ENCODE measurements at regions not wholly inside any gene's neighbourhood (a gene's known extent, or its start where the extent isn't known, plus 50 kb on each side); places are given as distances from the start of the nearest gene placed in this dataset.

- TF ChIP-seq POLR2A (IDR thresholded peaks at IDR 0.05; ENCODE audit: low read depth, low read length) (no peak), PAX5 (IDR thresholded peaks at IDR 0.05; ENCODE audit: insufficient read depth, low read length, severe bottlenecking) (no peak), TAF1 (IDR thresholded peaks at IDR 0.05; ENCODE audit: low read depth, low read length) (no peak), POU2F2 (IDR thresholded peaks at IDR 0.05; ENCODE audit: low read depth, low read length) (no peak), POLR2AphosphoS5 (IDR thresholded peaks at IDR 0.05; ENCODE audit: low read depth, low read length) (no peak), SPI1 (IDR thresholded peaks at IDR 0.05; ENCODE audit: low read depth, low read length) (no peak)
- DNase-seq (ENCODE audit: insufficient read length, low spot score) (no peak), FAIRE-seq (no peak)
These were observed 83.7 kb downstream of the BMP2 start for GRCh38 chr20:6851136-6851535.

GRCh38 chr20:6852478-6852877 lies 85.0 kb downstream of the BMP2 start:
- TF ChIP-seq SPI1 (IDR thresholded peaks at IDR 0.05; ENCODE audit: low read depth, low read length): no peak
- TF ChIP-seq POLR2A (IDR thresholded peaks at IDR 0.05; ENCODE audit: low read depth, low read length): no peak
- TF ChIP-seq POU2F2 (IDR thresholded peaks at IDR 0.05; ENCODE audit: low read depth, low read length): no peak
- TF ChIP-seq PAX5 (IDR thresholded peaks at IDR 0.05; ENCODE audit: insufficient read depth, low read length, severe bottlenecking): no peak
- no peak for TF ChIP-seq POLR2AphosphoS5 (IDR thresholded peaks at IDR 0.05; ENCODE audit: low read depth, low read length)
- TF ChIP-seq TAF1 (IDR thresholded peaks at IDR 0.05; ENCODE audit: low read depth, low read length): no peak
- no peak for FAIRE-seq
- no peak for DNase-seq (ENCODE audit: insufficient read length, low spot score)

GRCh38 chr20:6855104-6855503 lies 87.6 kb downstream of the BMP2 start:
- DNase-seq (ENCODE audit: insufficient read length, low spot score): no peak
- FAIRE-seq: no peak
- no peak for TF ChIP-seq POLR2A (IDR thresholded peaks at IDR 0.05; ENCODE audit: low read depth, low read length)
- TF ChIP-seq SPI1 (IDR thresholded peaks at IDR 0.05; ENCODE audit: low read depth, low read length): no peak
- no peak for TF ChIP-seq POLR2AphosphoS5 (IDR thresholded peaks at IDR 0.05; ENCODE audit: low read depth, low read length)
- TF ChIP-seq POU2F2 (IDR thresholded peaks at IDR 0.05; ENCODE audit: low read depth, low read length): no peak
- no peak for TF ChIP-seq TAF1 (IDR thresholded peaks at IDR 0.05; ENCODE audit: low read depth, low read length)
- no peak for TF ChIP-seq PAX5 (IDR thresholded peaks at IDR 0.05; ENCODE audit: insufficient read depth, low read length, severe bottlenecking)

- FAIRE-seq: no peak
- no peak for DNase-seq (ENCODE audit: insufficient read length, low spot score)
- TF ChIP-seq PAX5 (IDR thresholded peaks at IDR 0.05; ENCODE audit: insufficient read depth, low read length, severe bottlenecking) (no peak), POLR2AphosphoS5 (IDR thresholded peaks at IDR 0.05; ENCODE audit: low read depth, low read length) (no peak), POU2F2 (IDR thresholded peaks at IDR 0.05; ENCODE audit: low read depth, low read length) (no peak), POLR2A (IDR thresholded peaks at IDR 0.05; ENCODE audit: low read depth, low read length) (no peak), SPI1 (IDR thresholded peaks at IDR 0.05; ENCODE audit: low read depth, low read length) (no peak), TAF1 (IDR thresholded peaks at IDR 0.05; ENCODE audit: low read depth, low read length) (no peak)
These were observed 88.3 kb downstream of the BMP2 start for GRCh38 chr20:6855796-6856195.

- DNase-seq (ENCODE audit: insufficient read length, low spot score): no peak
- TF ChIP-seq SPI1 (IDR thresholded peaks at IDR 0.05; ENCODE audit: low read depth, low read length) (no peak), POLR2A (IDR thresholded peaks at IDR 0.05; ENCODE audit: low read depth, low read length) (no peak), PAX5 (IDR thresholded peaks at IDR 0.05; ENCODE audit: insufficient read depth, low read length, severe bottlenecking) (no peak), POLR2AphosphoS5 (IDR thresholded peaks at IDR 0.05; ENCODE audit: low read depth, low read length) (no peak), POU2F2 (IDR thresholded peaks at IDR 0.05; ENCODE audit: low read depth, low read length) (no peak), TAF1 (IDR thresholded peaks at IDR 0.05; ENCODE audit: low read depth, low read length) (no peak)
- FAIRE-seq: no peak
These were observed 90.4 kb downstream of the BMP2 start for GRCh38 chr20:6857927-6858326.

- no peak for FAIRE-seq
- TF ChIP-seq POLR2A (IDR thresholded peaks at IDR 0.05; ENCODE audit: low read depth, low read length) (no peak), POLR2AphosphoS5 (IDR thresholded peaks at IDR 0.05; ENCODE audit: low read depth, low read length) (no peak), POU2F2 (IDR thresholded peaks at IDR 0.05; ENCODE audit: low read depth, low read length) (no peak), PAX5 (IDR thresholded peaks at IDR 0.05; ENCODE audit: insufficient read depth, low read length, severe bottlenecking) (no peak)
These were observed 95.9 kb downstream of the BMP2 start for GRCh38 chr20:6863355-6863754.

GRCh38 chr20:6863798-6864201 lies 96.3 kb downstream of the BMP2 start:
- TF ChIP-seq SPI1 (IDR thresholded peaks at IDR 0.05; ENCODE audit: low read depth, low read length) (no peak), POLR2A (IDR thresholded peaks at IDR 0.05; ENCODE audit: low read depth, low read length) (no peak), TAF1 (IDR thresholded peaks at IDR 0.05; ENCODE audit: low read depth, low read length) (no peak)
- FAIRE-seq (no peak), DNase-seq (ENCODE audit: insufficient read length, low spot score) (no peak)

More at GRCh38 chr20:6863355-6863754, 95.9 kb downstream of the BMP2 start:
- no peak for DNase-seq (ENCODE audit: insufficient read length, low spot score)

- TF ChIP-seq POLR2A (IDR thresholded peaks at IDR 0.05; ENCODE audit: low read depth, low read length) (no peak), POU2F2 (IDR thresholded peaks at IDR 0.05; ENCODE audit: low read depth, low read length) (no peak), TAF1 (IDR thresholded peaks at IDR 0.05; ENCODE audit: low read depth, low read length) (no peak), PAX5 (IDR thresholded peaks at IDR 0.05; ENCODE audit: insufficient read depth, low read length, severe bottlenecking) (no peak), POLR2AphosphoS5 (IDR thresholded peaks at IDR 0.05; ENCODE audit: low read depth, low read length) (no peak), SPI1 (IDR thresholded peaks at IDR 0.05; ENCODE audit: low read depth, low read length) (no peak)
- FAIRE-seq (no peak), DNase-seq (ENCODE audit: insufficient read length, low spot score) (no peak)
These were observed 97.3 kb downstream of the BMP2 start for GRCh38 chr20:6864740-6865139.

GRCh38 chr20:6866741-6867140 lies 99.3 kb downstream of the BMP2 start:
- no peak for DNase-seq (ENCODE audit: insufficient read length, low spot score)
- no peak for FAIRE-seq
- no peak for TF ChIP-seq POLR2A (IDR thresholded peaks at IDR 0.05; ENCODE audit: low read depth, low read length)
- no peak for TF ChIP-seq TAF1 (IDR thresholded peaks at IDR 0.05; ENCODE audit: low read depth, low read length)
- no peak for TF ChIP-seq SPI1 (IDR thresholded peaks at IDR 0.05; ENCODE audit: low read depth, low read length)
- no peak for TF ChIP-seq POU2F2 (IDR thresholded peaks at IDR 0.05; ENCODE audit: low read depth, low read length)
- TF ChIP-seq PAX5 (IDR thresholded peaks at IDR 0.05; ENCODE audit: insufficient read depth, low read length, severe bottlenecking): no peak
- no peak for TF ChIP-seq POLR2AphosphoS5 (IDR thresholded peaks at IDR 0.05; ENCODE audit: low read depth, low read length)

- no peak for TF ChIP-seq TAF1 (IDR thresholded peaks at IDR 0.05; ENCODE audit: low read depth, low read length)
- TF ChIP-seq POLR2A (IDR thresholded peaks at IDR 0.05; ENCODE audit: low read depth, low read length): no peak
- no peak for TF ChIP-seq SPI1 (IDR thresholded peaks at IDR 0.05; ENCODE audit: low read depth, low read length)
- TF ChIP-seq POLR2AphosphoS5 (IDR thresholded peaks at IDR 0.05; ENCODE audit: low read depth, low read length): no peak
- TF ChIP-seq POU2F2 (IDR thresholded peaks at IDR 0.05; ENCODE audit: low read depth, low read length): no peak
- no peak for TF ChIP-seq PAX5 (IDR thresholded peaks at IDR 0.05; ENCODE audit: insufficient read depth, low read length, severe bottlenecking)
- no peak for FAIRE-seq
- no peak for DNase-seq (ENCODE audit: insufficient read length, low spot score)
These were observed 101.4 kb downstream of the BMP2 start for GRCh38 chr20:6868861-6869260.

All from GM12891 (cell line).